Dermis microvascular lymphatic vessel endothelial cell (primary cell): ENCODE measurements at regions not wholly inside any gene's neighbourhood (a gene's known extent, or its start where the extent isn't known, plus 50 kb on each side); places are given as distances from the start of the nearest gene placed in this dataset.

ENCODE experiments used
- DNase-seq, 2 donors: peaks; one replicate each; pipeline versions ENCODE4 v3.0.0 to v3.0.0-alpha.2; 2010; ENCODE audit warnings: low read depth in 2 of 2

GRCh38 chr9:78563269-78563668 lies 266.3 kb downstream of the PSAT1 start:
- DNase-seq: no peak

GRCh38 chr9:78565481-78565880 lies 268.6 kb downstream of the PSAT1 start:
- no peak for DNase-seq

GRCh38 chr9:78566521-78566920 lies 269.6 kb downstream of the PSAT1 start:
- DNase-seq: no peak

GRCh38 chr9:78566948-78567675 lies 270.2 kb downstream of the PSAT1 start:
- no peak for DNase-seq

- DNase-seq: no peak
Observed at GRCh38 chr9:78567693-78568092, 270.8 kb downstream of the PSAT1 start.

- DNase-seq: no peak
Observed at GRCh38 chr9:78568774-78569173, 271.8 kb downstream of the PSAT1 start.

GRCh38 chr9:78572266-78572665 lies 275.3 kb downstream of the PSAT1 start:
- DNase-seq: no peak

DNA sequence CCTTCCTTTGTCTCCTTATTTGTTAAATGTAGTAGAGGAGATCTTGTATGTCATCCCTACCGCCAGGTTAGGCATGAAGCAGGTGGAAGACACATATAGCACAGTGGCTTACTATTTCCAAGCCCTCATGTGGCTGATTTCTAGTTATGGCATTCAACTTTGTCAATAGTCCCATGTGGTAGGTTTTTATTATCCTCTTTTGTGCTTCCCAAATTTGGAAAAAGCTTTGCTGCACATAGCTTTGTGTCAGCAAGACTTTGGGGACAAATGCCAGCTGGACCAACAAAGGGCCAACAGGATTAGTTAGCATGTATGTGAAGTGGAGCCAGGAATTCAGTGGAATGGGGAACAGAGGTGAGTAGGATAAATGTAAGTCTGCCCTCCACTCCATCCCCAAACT lies 276.3 kb downstream of the PSAT1 start:
- DNase-seq: no peak

DNA sequence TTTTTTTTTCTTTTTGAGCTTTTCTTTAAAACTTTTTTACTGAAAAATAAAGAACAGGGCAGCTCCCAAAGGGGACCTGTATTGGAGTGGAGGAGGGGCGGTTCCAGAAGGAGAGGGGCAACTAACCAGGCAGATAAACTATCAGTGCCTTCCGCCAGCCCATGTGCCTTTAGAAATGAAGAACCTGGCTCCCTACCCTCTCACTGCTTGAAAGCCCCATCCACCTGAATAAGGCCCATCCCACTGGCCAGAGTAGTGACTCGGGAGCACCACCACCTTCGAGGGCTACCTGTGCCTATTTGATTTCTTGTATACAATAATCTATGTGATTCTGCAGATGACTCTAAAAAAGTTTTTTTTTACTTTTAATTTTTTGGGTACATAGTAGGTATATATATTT lies 276.7 kb downstream of the PSAT1 start:
- DNase-seq: no peak

DNA sequence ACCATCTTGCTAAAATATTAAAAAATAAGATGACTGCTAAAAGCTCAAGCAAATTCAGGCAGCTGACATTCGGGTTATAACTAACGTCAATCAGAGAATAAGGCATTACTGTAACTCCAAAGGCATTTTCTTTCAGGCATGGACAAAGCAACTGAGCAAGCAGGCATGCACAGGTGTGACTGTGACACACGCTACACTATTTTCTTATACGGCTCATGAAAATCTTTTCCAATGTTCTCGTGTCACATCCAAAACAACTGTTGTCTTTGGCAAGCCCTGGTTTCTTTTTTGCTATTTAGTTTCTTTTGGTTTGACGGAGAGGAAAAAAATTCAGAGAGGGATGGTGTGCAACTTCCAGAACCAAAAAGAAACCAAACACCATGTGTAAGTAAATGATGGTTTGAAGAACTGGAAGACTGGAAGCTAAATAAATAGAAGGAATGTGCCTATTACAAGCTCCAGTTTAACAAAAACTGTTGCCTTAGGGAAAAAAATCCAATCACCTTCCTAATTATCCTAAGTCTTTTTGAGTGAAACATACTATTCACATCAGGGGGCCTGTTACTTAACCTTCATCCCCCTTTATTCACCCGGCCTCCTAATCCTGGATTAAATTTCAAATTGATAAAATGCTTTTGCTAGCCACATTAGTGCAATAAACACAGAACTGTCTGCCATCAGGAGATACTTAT lies 277.6 kb downstream of the PSAT1 start:
- DNase-seq: no peak

DNA sequence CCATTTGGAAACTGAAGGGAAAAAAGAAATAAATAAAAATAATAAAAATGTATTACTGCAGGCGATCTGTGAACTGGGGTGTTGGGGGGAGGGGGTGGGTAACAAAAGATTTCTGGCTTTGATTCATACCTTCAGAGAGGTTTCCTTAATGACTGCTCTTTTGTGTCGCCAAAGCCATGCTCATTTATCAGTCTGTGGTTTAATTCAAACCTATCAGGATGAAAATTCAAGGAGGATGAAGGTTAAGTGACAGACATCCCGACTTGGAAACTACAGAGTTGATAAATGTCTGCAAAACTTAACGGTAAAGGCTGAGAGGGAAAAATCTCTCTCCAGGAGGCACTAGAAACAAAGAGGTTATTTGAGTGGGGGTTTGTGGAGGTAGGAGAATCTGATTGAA lies 278.2 kb downstream of the PSAT1 start:
- DNase-seq: no peak

- DNase-seq: no peak
Observed at GRCh38 chr9:78575771-78576170, 278.8 kb downstream of the PSAT1 start.

DNA sequence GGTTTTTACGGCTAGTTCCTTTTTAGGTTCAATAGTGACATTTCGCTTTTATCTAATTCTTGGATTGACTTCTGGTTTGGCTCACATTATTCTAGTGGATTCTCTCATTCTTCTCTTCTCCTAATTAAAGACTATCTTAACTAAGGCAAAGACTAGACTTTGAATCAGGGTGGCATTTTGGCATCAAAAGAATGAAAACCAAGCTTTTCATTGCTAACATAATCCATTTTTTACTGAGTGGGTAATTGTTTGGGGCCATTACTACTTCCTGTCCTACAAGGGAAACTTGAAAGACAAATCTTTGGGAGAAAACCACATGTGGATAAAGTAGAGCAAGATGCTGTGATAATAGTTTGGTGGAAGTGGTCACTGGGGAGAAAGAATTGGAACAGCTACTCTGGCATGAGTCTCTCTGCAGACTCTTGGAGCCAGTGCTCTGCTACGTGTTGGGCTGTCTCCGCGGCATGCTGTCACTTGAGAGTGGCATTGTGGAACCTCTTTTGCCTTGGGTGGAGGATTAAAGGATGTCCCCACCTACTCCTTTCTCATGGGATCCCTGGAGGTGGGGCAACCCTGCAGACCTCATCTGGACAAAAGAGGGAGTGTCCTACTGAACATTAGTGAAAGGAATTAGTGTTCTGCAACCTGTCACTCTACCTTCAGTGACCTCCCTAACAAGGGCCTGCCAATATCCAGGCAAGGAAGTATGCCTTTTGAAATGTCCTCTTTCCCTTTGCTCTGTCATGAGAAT lies 280.4 kb downstream of the PSAT1 start:
- DNase-seq: no peak

DNA sequence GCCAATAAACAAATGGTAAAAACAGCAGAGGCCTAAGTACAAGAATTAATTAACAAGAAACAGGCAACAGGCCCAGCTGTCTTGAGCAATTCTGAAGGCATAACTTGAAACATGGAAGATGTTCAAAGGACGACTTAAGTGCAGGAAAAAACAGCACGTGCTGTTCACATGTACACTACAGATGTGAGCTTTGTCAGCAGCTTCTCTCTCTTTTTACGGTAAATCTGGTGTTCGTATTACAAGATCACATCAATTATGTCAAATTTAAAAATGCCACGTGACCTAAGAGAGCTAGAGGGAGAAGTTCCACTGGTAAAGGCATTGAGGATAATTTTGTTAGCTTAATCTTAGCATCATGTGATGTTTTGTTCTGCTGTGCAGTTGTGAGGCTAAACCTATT lies 281.1 kb downstream of the PSAT1 start:
- no peak for DNase-seq

GRCh38 chr9:78582821-78583220 lies 285.9 kb downstream of the PSAT1 start:
- no peak for DNase-seq

DNA sequence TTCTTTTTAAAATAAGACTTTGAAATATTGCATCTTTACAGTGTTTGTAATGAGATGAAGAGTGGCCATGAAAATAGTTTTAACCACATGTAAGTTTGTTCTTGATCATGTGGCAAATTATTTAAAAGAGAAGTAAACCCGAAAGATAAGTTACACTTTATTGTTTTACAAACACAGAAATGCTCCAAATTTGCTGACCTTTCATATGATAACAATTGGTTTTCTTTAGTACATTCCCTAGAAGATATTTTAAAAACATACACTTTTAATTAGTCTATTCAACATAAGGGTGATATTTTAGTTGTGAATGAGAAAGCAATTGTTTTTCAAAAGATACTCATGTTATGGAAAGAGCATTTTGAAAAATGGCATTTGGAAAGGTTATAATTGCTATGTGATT lies 287.7 kb downstream of the PSAT1 start:
- DNase-seq: no peak

DNA sequence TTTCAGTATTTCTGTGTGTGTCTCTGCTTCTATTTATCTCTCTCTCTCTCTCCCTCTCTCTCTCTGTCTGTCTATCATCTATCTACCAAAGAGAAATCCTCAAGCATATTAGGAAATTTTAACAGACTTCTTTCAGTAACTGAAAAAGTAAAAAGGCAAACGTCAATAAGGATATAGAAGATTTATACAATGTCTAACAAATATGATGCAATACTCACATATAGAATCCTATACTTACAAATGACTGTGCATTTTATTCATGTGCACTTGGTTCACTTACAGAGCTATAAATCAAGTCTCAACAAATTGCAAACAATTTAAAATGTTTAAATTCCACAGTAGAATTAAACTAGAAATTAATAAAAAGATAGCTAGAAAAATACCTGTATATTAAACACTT lies 289.0 kb downstream of the PSAT1 start:
- no peak for DNase-seq

GRCh38 chr9:78590068-78590467 lies 293.1 kb downstream of the PSAT1 start:
- DNase-seq: no peak

GRCh38 chr9:78592811-78593210 lies 295.9 kb downstream of the PSAT1 start:
- no peak for DNase-seq

GRCh38 chr9:78595200-78595945 lies 298.4 kb downstream of the PSAT1 start:
- no peak for DNase-seq

DNA sequence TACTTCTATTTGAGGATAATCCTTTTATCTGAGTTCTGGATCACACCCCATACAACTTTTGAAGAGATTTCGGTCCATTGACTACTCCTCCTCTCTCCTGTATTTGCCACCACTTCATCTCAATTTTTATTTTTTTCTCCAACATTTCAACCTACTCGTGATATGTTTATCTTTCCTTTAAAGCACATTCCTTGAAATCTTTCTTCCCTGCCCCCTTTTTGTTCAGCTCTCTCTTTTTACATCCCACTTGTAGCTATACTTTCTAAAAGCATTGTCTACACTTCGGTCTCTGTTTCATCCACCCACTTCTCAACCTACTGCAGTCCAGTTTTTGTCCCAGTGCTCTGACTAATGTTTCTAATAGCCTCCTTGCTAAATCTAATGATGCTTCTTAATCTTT lies 299.4 kb downstream of the PSAT1 start:
- DNase-seq: no peak

GRCh38 chr9:78598120-78598519 lies 301.2 kb downstream of the PSAT1 start:
- peak; percentile 3 to 5 for DNase-seq
